H1 (cell line): ENCODE measurements at regions not wholly inside any gene's neighbourhood (a gene's known extent, or its start where the extent isn't known, plus 50 kb on each side); places are given as distances from the start of the nearest gene placed in this dataset.

Source experiments
- BACH1 ChIP-seq: IDR thresholded peaks from 2 replicates; pipeline ENCODE4 v1.6.1; 2012; ENCODE audit warnings: low read length, improper control_type of control experiment
- BCL11A ChIP-seq, 2 experiments: IDR thresholded peaks; one replicate each; pipeline ENCODE4 v1.6.1; 2011; ENCODE audit warnings: low read depth in 2 of 2, low read length in 2 of 2, mild to moderate bottlenecking in 2 of 2
- CHD1 ChIP-seq: IDR thresholded peaks from 2 replicates; pipeline ENCODE4 v1.6.1; 2012; ENCODE audit warnings: low read depth, low read length, improper control_type of control experiment
- EP300 ChIP-seq, 2 experiments: IDR thresholded peaks; 1 replicate in 1 of 2; 2 replicates in 1 of 2; pipeline ENCODE4 v1.6.1; 2011 to 2012; ENCODE audit warnings: low read depth in 2 of 2, low read length in 2 of 2, mild to moderate bottlenecking in 2 of 2, borderline replicate concordance in 1 of 2, inconsistent platforms in 1 of 2, moderate library complexity in 1 of 2
- HDAC6 ChIP-seq: IDR thresholded peaks from one replicate; pipeline ENCODE4 v1.7.1; 2012; ENCODE audit warnings: low read depth, mild to moderate bottlenecking, inconsistent platforms, low read length, moderate library complexity
- JUN ChIP-seq: IDR thresholded peaks from 2 replicates; pipeline ENCODE4 v1.6.1; 2011; ENCODE audit warnings: low read depth, mild to moderate bottlenecking, improper control_type of control experiment, low read length
- MAFK ChIP-seq: IDR thresholded peaks from 2 replicates; pipeline ENCODE4 v1.6.1; 2012; ENCODE audit warnings: low read depth, mild to moderate bottlenecking, improper control_type of control experiment, low read length
- ZNF274 ChIP-seq: IDR thresholded peaks from 2 replicates; pipeline ENCODE4 v1.7.0; 2012; ENCODE audit warnings: low read length, borderline replicate concordance; ENCODE audit errors: extremely low read depth
- TF ChIP-seq, protein P1 (sequence below): fragments of 300-600 bp; sonication (generic); IDR thresholded peaks from 2 replicates; pipeline ENCODE4 v1.7.1; 2012; ENCODE audit warnings: low read length, moderate library complexity, mild to moderate bottlenecking, inconsistent platforms; ENCODE audit not compliant: insufficient replicate concordance
- TF ChIP-seq, protein P2 (sequence below): IDR thresholded peaks from 2 replicates; pipeline ENCODE4 v1.6.1; 2011; ENCODE audit warnings: low read depth, mild to moderate bottlenecking, low read length; ENCODE audit not compliant: insufficient read depth

DNA sequence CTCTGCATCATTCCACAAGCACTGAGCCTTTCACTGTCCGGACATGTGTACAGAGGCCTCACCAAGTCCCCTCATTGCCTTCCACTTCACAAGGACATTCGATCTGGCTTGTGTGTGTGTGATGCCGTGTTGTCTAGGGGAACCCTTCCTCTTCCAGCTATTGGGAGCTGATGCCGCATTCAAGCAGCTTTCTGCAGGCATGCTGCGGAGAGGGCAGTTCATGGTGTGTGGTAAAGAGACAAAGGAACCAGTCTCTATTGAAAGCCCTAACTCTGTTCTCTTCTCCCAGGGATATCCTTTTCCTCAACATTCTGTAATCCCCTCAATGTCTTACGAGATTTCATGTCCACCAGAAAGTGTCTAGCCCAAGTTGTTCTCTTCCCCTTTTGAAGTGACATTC is 141.6 kb downstream of the ALOX5 start (continued):
- TF ChIP-seq, protein P1, sequence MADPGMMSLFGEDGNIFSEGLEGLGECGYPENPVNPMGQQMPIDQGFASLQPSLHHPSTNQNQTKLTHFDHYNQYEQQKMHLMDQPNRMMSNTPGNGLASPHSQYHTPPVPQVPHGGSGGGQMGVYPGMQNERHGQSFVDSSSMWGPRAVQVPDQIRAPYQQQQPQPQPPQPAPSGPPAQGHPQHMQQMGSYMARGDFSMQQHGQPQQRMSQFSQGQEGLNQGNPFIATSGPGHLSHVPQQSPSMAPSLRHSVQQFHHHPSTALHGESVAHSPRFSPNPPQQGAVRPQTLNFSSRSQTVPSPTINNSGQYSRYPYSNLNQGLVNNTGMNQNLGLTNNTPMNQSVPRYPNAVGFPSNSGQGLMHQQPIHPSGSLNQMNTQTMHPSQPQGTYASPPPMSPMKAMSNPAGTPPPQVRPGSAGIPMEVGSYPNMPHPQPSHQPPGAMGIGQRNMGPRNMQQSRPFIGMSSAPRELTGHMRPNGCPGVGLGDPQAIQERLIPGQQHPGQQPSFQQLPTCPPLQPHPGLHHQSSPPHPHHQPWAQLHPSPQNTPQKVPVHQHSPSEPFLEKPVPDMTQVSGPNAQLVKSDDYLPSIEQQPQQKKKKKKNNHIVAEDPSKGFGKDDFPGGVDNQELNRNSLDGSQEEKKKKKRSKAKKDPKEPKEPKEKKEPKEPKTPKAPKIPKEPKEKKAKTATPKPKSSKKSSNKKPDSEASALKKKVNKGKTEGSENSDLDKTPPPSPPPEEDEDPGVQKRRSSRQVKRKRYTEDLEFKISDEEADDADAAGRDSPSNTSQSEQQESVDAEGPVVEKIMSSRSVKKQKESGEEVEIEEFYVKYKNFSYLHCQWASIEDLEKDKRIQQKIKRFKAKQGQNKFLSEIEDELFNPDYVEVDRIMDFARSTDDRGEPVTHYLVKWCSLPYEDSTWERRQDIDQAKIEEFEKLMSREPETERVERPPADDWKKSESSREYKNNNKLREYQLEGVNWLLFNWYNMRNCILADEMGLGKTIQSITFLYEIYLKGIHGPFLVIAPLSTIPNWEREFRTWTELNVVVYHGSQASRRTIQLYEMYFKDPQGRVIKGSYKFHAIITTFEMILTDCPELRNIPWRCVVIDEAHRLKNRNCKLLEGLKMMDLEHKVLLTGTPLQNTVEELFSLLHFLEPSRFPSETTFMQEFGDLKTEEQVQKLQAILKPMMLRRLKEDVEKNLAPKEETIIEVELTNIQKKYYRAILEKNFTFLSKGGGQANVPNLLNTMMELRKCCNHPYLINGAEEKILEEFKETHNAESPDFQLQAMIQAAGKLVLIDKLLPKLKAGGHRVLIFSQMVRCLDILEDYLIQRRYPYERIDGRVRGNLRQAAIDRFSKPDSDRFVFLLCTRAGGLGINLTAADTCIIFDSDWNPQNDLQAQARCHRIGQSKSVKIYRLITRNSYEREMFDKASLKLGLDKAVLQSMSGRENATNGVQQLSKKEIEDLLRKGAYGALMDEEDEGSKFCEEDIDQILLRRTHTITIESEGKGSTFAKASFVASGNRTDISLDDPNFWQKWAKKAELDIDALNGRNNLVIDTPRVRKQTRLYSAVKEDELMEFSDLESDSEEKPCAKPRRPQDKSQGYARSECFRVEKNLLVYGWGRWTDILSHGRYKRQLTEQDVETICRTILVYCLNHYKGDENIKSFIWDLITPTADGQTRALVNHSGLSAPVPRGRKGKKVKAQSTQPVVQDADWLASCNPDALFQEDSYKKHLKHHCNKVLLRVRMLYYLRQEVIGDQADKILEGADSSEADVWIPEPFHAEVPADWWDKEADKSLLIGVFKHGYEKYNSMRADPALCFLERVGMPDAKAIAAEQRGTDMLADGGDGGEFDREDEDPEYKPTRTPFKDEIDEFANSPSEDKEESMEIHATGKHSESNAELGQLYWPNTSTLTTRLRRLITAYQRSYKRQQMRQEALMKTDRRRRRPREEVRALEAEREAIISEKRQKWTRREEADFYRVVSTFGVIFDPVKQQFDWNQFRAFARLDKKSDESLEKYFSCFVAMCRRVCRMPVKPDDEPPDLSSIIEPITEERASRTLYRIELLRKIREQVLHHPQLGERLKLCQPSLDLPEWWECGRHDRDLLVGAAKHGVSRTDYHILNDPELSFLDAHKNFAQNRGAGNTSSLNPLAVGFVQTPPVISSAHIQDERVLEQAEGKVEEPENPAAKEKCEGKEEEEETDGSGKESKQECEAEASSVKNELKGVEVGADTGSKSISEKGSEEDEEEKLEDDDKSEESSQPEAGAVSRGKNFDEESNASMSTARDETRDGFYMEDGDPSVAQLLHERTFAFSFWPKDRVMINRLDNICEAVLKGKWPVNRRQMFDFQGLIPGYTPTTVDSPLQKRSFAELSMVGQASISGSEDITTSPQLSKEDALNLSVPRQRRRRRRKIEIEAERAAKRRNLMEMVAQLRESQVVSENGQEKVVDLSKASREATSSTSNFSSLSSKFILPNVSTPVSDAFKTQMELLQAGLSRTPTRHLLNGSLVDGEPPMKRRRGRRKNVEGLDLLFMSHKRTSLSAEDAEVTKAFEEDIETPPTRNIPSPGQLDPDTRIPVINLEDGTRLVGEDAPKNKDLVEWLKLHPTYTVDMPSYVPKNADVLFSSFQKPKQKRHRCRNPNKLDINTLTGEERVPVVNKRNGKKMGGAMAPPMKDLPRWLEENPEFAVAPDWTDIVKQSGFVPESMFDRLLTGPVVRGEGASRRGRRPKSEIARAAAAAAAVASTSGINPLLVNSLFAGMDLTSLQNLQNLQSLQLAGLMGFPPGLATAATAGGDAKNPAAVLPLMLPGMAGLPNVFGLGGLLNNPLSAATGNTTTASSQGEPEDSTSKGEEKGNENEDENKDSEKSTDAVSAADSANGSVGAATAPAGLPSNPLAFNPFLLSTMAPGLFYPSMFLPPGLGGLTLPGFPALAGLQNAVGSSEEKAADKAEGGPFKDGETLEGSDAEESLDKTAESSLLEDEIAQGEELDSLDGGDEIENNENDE: no peak
- TF ChIP-seq ZNF274 (no peak), BCL11A (IDR thresholded peaks at IDR 0.05; ENCODE audit: low read depth in 2 of 2, low read length in 2 of 2) (no peak), CHD1 (no peak), EP300 (IDR thresholded peaks at IDR 0.05; ENCODE audit: borderline replicate concordance in 1 of 2, low read depth in 2 of 2, low read length in 2 of 2) (no peak), JUN (no peak), HDAC6 (no peak), MAFK (no peak), BACH1 (no peak)
- TF ChIP-seq, protein P2, sequence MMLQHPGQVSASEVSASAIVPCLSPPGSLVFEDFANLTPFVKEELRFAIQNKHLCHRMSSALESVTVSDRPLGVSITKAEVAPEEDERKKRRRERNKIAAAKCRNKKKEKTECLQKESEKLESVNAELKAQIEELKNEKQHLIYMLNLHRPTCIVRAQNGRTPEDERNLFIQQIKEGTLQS: no peak
